DND-41 (cell line): ENCODE measurements at regions not wholly inside any gene's neighbourhood (a gene's known extent, or its start where the extent isn't known, plus 50 kb on each side); places are given as distances from the start of the nearest gene placed in this dataset.

ENCODE experiments used
- EZH2 ChIP-seq: IDR thresholded peaks from 3 replicates; pipeline ENCODE4 v1.6.1; 2012; ENCODE audit warnings: borderline replicate concordance, low read depth, mild to moderate bottlenecking, moderate library complexity, low read length, inconsistent platforms; ENCODE audit not compliant: severe bottlenecking
- TF ChIP-seq, protein P1 (sequence below): IDR thresholded peaks from 2 replicates; pipeline ENCODE4 v1.5.1; 2012; ENCODE audit warnings: borderline replicate concordance, low read length, moderate library complexity, mild to moderate bottlenecking; ENCODE audit not compliant: poor library complexity, severe bottlenecking; ENCODE audit errors: extremely low read depth

DNA sequence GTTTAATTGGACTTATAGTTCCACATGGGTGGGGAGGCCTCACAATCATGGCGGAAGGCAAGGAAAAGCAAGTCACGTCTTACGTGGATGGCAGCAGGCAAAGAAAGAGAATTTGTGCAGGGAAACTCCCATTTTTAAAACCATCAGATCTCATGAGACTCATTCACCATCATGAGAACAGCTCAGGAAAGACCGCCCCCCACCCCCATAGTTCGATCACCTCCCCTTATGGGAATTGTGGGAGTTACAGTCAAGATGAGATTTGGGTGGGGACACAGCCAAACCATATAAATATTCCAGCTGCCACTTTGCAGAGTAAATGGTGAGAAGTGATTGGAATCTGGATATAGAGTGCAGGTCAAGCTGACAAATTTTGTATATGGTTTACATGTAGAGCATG, 187.4 kb downstream of the ARL4C start:
- TF ChIP-seq, protein P1, sequence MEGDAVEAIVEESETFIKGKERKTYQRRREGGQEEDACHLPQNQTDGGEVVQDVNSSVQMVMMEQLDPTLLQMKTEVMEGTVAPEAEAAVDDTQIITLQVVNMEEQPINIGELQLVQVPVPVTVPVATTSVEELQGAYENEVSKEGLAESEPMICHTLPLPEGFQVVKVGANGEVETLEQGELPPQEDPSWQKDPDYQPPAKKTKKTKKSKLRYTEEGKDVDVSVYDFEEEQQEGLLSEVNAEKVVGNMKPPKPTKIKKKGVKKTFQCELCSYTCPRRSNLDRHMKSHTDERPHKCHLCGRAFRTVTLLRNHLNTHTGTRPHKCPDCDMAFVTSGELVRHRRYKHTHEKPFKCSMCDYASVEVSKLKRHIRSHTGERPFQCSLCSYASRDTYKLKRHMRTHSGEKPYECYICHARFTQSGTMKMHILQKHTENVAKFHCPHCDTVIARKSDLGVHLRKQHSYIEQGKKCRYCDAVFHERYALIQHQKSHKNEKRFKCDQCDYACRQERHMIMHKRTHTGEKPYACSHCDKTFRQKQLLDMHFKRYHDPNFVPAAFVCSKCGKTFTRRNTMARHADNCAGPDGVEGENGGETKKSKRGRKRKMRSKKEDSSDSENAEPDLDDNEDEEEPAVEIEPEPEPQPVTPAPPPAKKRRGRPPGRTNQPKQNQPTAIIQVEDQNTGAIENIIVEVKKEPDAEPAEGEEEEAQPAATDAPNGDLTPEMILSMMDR = no peak
- TF ChIP-seq EZH2 = no peak
